ENCODE measurements at regions not wholly inside any gene's neighbourhood (a gene's known extent, or its start where the extent isn't known, plus 50 kb on each side); places are given as distances from the start of the nearest gene placed in this dataset.

DNA sequence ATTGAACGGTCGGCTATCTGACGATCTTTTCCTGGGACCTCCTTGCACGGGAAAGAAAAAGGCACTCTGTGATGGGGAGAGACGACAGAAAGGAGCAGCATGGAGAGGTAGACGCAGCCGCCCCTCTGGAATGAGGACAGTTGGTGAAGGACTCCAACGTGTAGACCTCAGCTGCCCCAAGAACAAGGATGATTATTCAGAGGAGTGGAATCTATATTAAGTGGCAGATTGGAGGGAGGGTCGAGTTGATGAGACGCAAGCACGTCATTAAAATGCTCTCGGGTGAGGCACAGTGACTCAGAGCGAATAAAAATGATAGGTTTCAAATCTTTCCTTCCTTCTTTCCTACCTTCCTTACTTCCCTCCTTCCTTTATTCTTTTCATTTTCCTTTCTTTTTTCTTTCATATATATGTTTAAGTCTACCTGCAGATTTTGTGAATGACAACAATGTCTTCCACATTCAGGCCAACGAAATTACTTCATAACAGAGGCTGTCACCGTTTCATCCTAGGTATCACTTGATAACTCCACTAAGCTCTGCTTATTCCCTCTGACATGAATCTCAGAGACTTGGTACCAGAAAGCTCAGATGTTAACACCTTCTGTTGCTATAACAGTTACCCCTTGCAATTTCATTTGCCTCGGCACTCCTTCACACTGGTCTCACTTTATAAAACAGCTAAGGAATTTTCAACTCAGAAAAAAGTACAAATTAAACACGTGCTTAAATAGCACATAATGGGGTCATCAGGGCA lies 110.0 kb upstream of the PPARGC1A start:
- Histone ChIP-seq H3K9ac (ENCODE audit: low read length in 5 of 5) (no peak overlapping the region), H3K4me3 (ENCODE audit: low read depth in 1 of 5, low read length in 5 of 5) (no peak overlapping the region), H3K27me3 (ENCODE audit: control insufficient read depth in 5 of 5, insufficient read depth in 4 of 5, low read length in 5 of 5) (peaks cover 0 to 4% (median 0%) of the 10 kb centered on the region in 5 donors), H3K9me3 (ENCODE audit: control insufficient read depth in 5 of 5, low read length in 5 of 5) (no peaks in the 10 kb centered on the region), H3K36me3 (ENCODE audit: control insufficient read depth in 5 of 5, insufficient read depth in 5 of 5, low read length in 5 of 5) (no peaks in the 10 kb centered on the region), H3K4me1 (ENCODE audit: control insufficient read depth in 5 of 5, insufficient read depth in 5 of 5, low read length in 5 of 5) (no peaks in the 10 kb centered on the region), H3K27ac (ENCODE audit: low read depth, low read length) (no peak overlapping the region)

DNA sequence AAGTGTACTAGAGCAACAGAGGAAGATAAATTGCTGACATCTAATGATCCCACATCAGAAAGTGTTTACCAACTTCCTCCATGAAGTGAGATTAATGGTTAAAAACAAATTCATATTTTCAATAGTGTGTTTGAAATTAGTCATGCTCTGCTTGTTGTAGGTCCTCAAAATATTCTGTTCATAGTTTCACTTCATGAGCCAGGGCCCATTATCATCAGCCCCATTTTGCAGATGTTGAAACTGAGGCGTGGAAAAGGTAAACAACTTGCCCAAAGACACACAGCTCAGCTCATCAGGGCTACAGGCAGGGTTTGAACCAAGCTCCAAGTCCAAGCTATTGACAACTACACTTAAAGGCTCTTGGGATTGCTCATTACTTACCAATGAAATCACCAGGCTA lies 103.5 kb upstream of the PPARGC1A start:
- Histone ChIP-seq H3K9ac (ENCODE audit: low read length in 5 of 5) (no peak overlapping the region), H3K9me3 (ENCODE audit: control insufficient read depth in 5 of 5, low read length in 5 of 5) (no peaks in the 10 kb centered on the region), H3K4me1 (ENCODE audit: control insufficient read depth in 5 of 5, insufficient read depth in 5 of 5, low read length in 5 of 5) (no peaks in the 10 kb centered on the region), H3K27me3 (ENCODE audit: control insufficient read depth in 5 of 5, insufficient read depth in 4 of 5, low read length in 5 of 5) (no peaks in the 10 kb centered on the region), H3K4me3 (ENCODE audit: low read depth in 1 of 5, low read length in 5 of 5) (no peak overlapping the region), H3K36me3 (ENCODE audit: control insufficient read depth in 5 of 5, insufficient read depth in 5 of 5, low read length in 5 of 5) (no peaks in the 10 kb centered on the region), H3K27ac (ENCODE audit: low read depth, low read length) (no peak overlapping the region)

- H3K9me3 ChIP-seq (ENCODE audit: control insufficient read depth in 5 of 5, low read length in 5 of 5) = no peaks in the 10 kb centered on the region
- H3K9ac ChIP-seq (ENCODE audit: low read length in 5 of 5) = no peak overlapping the region
- no peak overlapping the region for H3K27ac ChIP-seq (ENCODE audit: low read depth, low read length)
- no peaks in the 10 kb centered on the region for H3K36me3 ChIP-seq (ENCODE audit: control insufficient read depth in 5 of 5, insufficient read depth in 5 of 5, low read length in 5 of 5)
- H3K4me1 ChIP-seq (ENCODE audit: control insufficient read depth in 5 of 5, insufficient read depth in 5 of 5, low read length in 5 of 5) = no peaks in the 10 kb centered on the region
- H3K27me3 ChIP-seq (ENCODE audit: control insufficient read depth in 5 of 5, insufficient read depth in 4 of 5, low read length in 5 of 5) = no peaks in the 10 kb centered on the region
- H3K4me3 ChIP-seq (ENCODE audit: low read depth in 1 of 5, low read length in 5 of 5) = no peak overlapping the region
These were observed 101.6 kb upstream of the PPARGC1A start for GRCh38 chr4:23991444-23991843.

DNA sequence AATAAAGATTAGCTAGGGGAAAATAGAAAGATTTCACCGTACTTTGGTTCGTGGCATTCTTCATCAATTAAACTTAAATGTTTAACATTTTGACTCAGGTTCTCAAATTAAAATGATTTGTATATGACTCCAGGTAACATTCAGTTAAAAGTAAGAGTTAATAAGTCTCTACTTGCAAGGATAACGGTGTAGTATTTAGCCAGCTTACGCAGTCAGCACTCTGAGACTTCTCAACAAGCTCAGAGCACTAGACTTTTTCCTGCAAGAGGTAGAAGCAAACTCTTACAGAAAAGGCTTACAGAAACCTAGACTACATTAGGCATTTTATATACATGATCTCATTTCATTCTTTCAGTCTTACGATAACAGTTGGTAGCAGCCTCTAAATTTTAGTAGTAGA lies 96.4 kb upstream of the PPARGC1A start:
- Histone ChIP-seq H3K9ac (ENCODE audit: low read length in 5 of 5) (no peak overlapping the region), H3K4me3 (ENCODE audit: low read depth in 1 of 5, low read length in 5 of 5) (no peak overlapping the region), H3K36me3 (ENCODE audit: control insufficient read depth in 5 of 5, insufficient read depth in 5 of 5, low read length in 5 of 5) (no peaks in the 10 kb centered on the region), H3K27me3 (ENCODE audit: control insufficient read depth in 5 of 5, insufficient read depth in 4 of 5, low read length in 5 of 5) (no peaks in the 10 kb centered on the region), H3K4me1 (ENCODE audit: control insufficient read depth in 5 of 5, insufficient read depth in 5 of 5, low read length in 5 of 5) (no peaks in the 10 kb centered on the region), H3K27ac (ENCODE audit: low read depth, low read length) (no peak overlapping the region), H3K9me3 (ENCODE audit: control insufficient read depth in 5 of 5, low read length in 5 of 5) (no peaks in the 10 kb centered on the region)

- H3K27ac ChIP-seq (ENCODE audit: low read depth, low read length) = no peak overlapping the region
These were observed 91.5 kb upstream of the PPARGC1A start for GRCh38 chr4:23981328-23981727.

GRCh38 chr4:23979534-23979933 lies 89.7 kb upstream of the PPARGC1A start:
- no peaks in the 10 kb centered on the region for H3K9me3 ChIP-seq (ENCODE audit: control insufficient read depth in 5 of 5, low read length in 5 of 5)
- H3K4me3 ChIP-seq (ENCODE audit: low read depth in 1 of 5, low read length in 5 of 5) = no peak overlapping the region
- no peak overlapping the region for H3K9ac ChIP-seq (ENCODE audit: low read length in 5 of 5)
- H3K4me1 ChIP-seq (ENCODE audit: control insufficient read depth in 5 of 5, insufficient read depth in 5 of 5, low read length in 5 of 5) = no peaks in the 10 kb centered on the region
- peaks cover 0 to 2% (median 0%) of the 10 kb centered on the region in 5 donors for H3K27me3 ChIP-seq (ENCODE audit: control insufficient read depth in 5 of 5, insufficient read depth in 4 of 5, low read length in 5 of 5)
- no peaks in the 10 kb centered on the region for H3K36me3 ChIP-seq (ENCODE audit: control insufficient read depth in 5 of 5, insufficient read depth in 5 of 5, low read length in 5 of 5)
- H3K27ac ChIP-seq (ENCODE audit: low read depth, low read length) = no peak overlapping the region

More at GRCh38 chr4:23981328-23981727, 91.5 kb upstream of the PPARGC1A start:
- no peaks in the 10 kb centered on the region for H3K4me1 ChIP-seq (ENCODE audit: control insufficient read depth in 5 of 5, insufficient read depth in 5 of 5, low read length in 5 of 5)
- peaks cover 0 to 2% (median 0%) of the 10 kb centered on the region in 5 donors for H3K27me3 ChIP-seq (ENCODE audit: control insufficient read depth in 5 of 5, insufficient read depth in 4 of 5, low read length in 5 of 5)
- no peaks in the 10 kb centered on the region for H3K9me3 ChIP-seq (ENCODE audit: control insufficient read depth in 5 of 5, low read length in 5 of 5)
- no peaks in the 10 kb centered on the region for H3K36me3 ChIP-seq (ENCODE audit: control insufficient read depth in 5 of 5, insufficient read depth in 5 of 5, low read length in 5 of 5)
- H3K4me3 ChIP-seq (ENCODE audit: low read depth in 1 of 5, low read length in 5 of 5) = no peak overlapping the region
- H3K9ac ChIP-seq (ENCODE audit: low read length in 5 of 5) = no peak overlapping the region

GRCh38 chr4:23978002-23978401 lies 88.2 kb upstream of the PPARGC1A start:
- Histone ChIP-seq H3K9ac (ENCODE audit: low read length in 5 of 5) (no peak overlapping the region), H3K27ac (ENCODE audit: low read depth, low read length) (no peak overlapping the region), H3K4me1 (ENCODE audit: control insufficient read depth in 5 of 5, insufficient read depth in 5 of 5, low read length in 5 of 5) (no peaks in the 10 kb centered on the region), H3K27me3 (ENCODE audit: control insufficient read depth in 5 of 5, insufficient read depth in 4 of 5, low read length in 5 of 5) (peaks cover 0 to 2% (median 0%) of the 10 kb centered on the region in 5 donors), H3K36me3 (ENCODE audit: control insufficient read depth in 5 of 5, insufficient read depth in 5 of 5, low read length in 5 of 5) (no peaks in the 10 kb centered on the region), H3K9me3 (ENCODE audit: control insufficient read depth in 5 of 5, low read length in 5 of 5) (no peaks in the 10 kb centered on the region), H3K4me3 (ENCODE audit: low read depth in 1 of 5, low read length in 5 of 5) (no peak overlapping the region)

DNA sequence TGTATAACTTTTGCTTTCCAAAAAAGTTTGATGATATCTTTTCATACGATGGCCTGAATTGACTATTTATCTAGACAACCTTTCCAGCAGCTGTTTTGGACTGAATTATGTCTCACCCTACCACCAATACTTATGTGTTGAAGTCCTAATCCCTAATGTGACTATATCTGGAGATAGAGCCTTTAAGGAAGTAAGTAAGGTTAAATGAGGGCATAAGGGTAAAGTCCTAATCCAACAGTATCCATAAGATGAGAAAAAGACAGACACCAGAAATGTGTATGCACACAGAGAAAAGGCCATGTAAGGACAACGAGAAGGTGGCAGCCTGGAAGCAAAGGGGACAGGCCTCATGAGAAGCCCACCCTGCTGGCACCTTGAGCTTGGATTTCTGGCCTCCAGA lies 86.6 kb upstream of the PPARGC1A start:
- Histone ChIP-seq H3K4me3 (ENCODE audit: low read depth in 1 of 5, low read length in 5 of 5) (no peak overlapping the region), H3K9ac (ENCODE audit: low read length in 5 of 5) (no peak overlapping the region), H3K36me3 (ENCODE audit: control insufficient read depth in 5 of 5, insufficient read depth in 5 of 5, low read length in 5 of 5) (no peaks in the 10 kb centered on the region), H3K9me3 (ENCODE audit: control insufficient read depth in 5 of 5, low read length in 5 of 5) (no peaks in the 10 kb centered on the region), H3K4me1 (ENCODE audit: control insufficient read depth in 5 of 5, insufficient read depth in 5 of 5, low read length in 5 of 5) (no peaks in the 10 kb centered on the region), H3K27ac (ENCODE audit: low read depth, low read length) (no peak overlapping the region), H3K27me3 (ENCODE audit: control insufficient read depth in 5 of 5, insufficient read depth in 4 of 5, low read length in 5 of 5) (peaks cover 0 to 2% (median 0%) of the 10 kb centered on the region in 5 donors)

GRCh38 chr4:23973308-23973855 lies 83.5 kb upstream of the PPARGC1A start:
- H3K27ac ChIP-seq (ENCODE audit: low read depth, low read length) = no peak overlapping the region
- H3K4me1 ChIP-seq (ENCODE audit: control insufficient read depth in 5 of 5, insufficient read depth in 5 of 5, low read length in 5 of 5) = peaks cover 0 to 19% (median 9%) of the 10 kb centered on the region in 5 donors
- no peaks in the 10 kb centered on the region for H3K9me3 ChIP-seq (ENCODE audit: control insufficient read depth in 5 of 5, low read length in 5 of 5)
- H3K36me3 ChIP-seq (ENCODE audit: control insufficient read depth in 5 of 5, insufficient read depth in 5 of 5, low read length in 5 of 5) = no peaks in the 10 kb centered on the region
- H3K4me3 ChIP-seq (ENCODE audit: low read depth in 1 of 5, low read length in 5 of 5) = no peak overlapping the region
- H3K9ac ChIP-seq (ENCODE audit: low read length in 5 of 5) = no peak overlapping the region
- H3K27me3 ChIP-seq (ENCODE audit: control insufficient read depth in 5 of 5, insufficient read depth in 4 of 5, low read length in 5 of 5) = no peaks in the 10 kb centered on the region

- Histone ChIP-seq H3K4me3 (ENCODE audit: low read depth in 1 of 5, low read length in 5 of 5) (no peak overlapping the region), H3K9me3 (ENCODE audit: control insufficient read depth in 5 of 5, low read length in 5 of 5) (no peaks in the 10 kb centered on the region), H3K36me3 (ENCODE audit: control insufficient read depth in 5 of 5, insufficient read depth in 5 of 5, low read length in 5 of 5) (no peaks in the 10 kb centered on the region), H3K9ac (ENCODE audit: low read length in 5 of 5) (no peak overlapping the region), H3K27ac (ENCODE audit: low read depth, low read length) (no peak overlapping the region), H3K27me3 (ENCODE audit: control insufficient read depth in 5 of 5, insufficient read depth in 4 of 5, low read length in 5 of 5) (no peaks in the 10 kb centered on the region), H3K4me1 (ENCODE audit: control insufficient read depth in 5 of 5, insufficient read depth in 5 of 5, low read length in 5 of 5) (peaks cover 0 to 19% (median 9%) of the 10 kb centered on the region in 5 donors)
These were observed 83.0 kb upstream of the PPARGC1A start for GRCh38 chr4:23972805-23973204.
